HepG2 (cell line): ENCODE measurements at regions not wholly inside any gene's neighbourhood (a gene's known extent, or its start where the extent isn't known, plus 50 kb on each side); places are given as distances from the start of the nearest gene placed in this dataset.

Source experiments
- ATAC-seq: fragments of 200-7000 bp; cut with Tn5 transposase; 3 replicates; pipeline ENCODE4 v1.9.1; 2020; ENCODE audit warnings: mild to moderate bottlenecking, moderate library complexity
- BruUV-seq: library from RNA; stranded (reverse); fragments of 400-500 nt; replicated peaks from 2 replicates; lab custom pipeline; 2021; lab: Mats Ljungman, UMichigan
- CTCF ChIA-PET: fragments of 300-600 bp; formaldehyde crosslinking; extraction: SDS; loops from one replicate; lab custom pipeline; 2021; ENCODE audit warnings: low total read pairs, inconsistent platforms, low intra/inter-chr PET ratio; lab: Yijun Ruan, JAX
- POLR2A ChIA-PET: fragments of 350-600 bp; sonication (Branson Sonifier 250); formaldehyde crosslinking; loops from one replicate; lab custom pipeline; 2020; ENCODE audit warnings: antibody characterized with exemption, inconsistent platforms; lab: Yijun Ruan, JAX
- DNase-seq: peaks from one replicate; pipeline ENCODE4 v3.0.0-alpha.2; 2015; ENCODE audit warnings: low spot score
- FAIRE-seq: peaks from 3 replicates; lab custom pipeline; 2011; peaks lifted over from hg19 to GRCh38; lab: Jason Lieb, UNC
- H2AFZ ChIP-seq: one replicate; pipeline ENCODE4 v1.6.1; 2011; ENCODE audit warnings: low read length, inconsistent platforms
- H3K27ac ChIP-seq: fragments of 300-600 bp; 3 replicates; pipeline ENCODE4 v1.8.0; 2011; ENCODE audit warnings: mixed run types, mild to moderate bottlenecking, mixed read lengths, low read length, inconsistent platforms; ENCODE audit not compliant: insufficient read depth; ENCODE audit errors: extremely low read length
- H3K27me3 ChIP-seq, 2 experiments: fragments of 200-600 bp in 1 of 2; 2 replicates in 1 of 2; 3 replicates in 1 of 2; pipeline versions ENCODE4 v1.6.0 to v1.8.0; 2011; ENCODE audit warnings: low read length in 2 of 2, mild to moderate bottlenecking in 2 of 2, moderate library complexity in 2 of 2, inconsistent platforms in 1 of 2; ENCODE audit not compliant: insufficient read depth in 2 of 2, control insufficient read depth in 1 of 2
- H3K36me3 ChIP-seq, 2 experiments: fragments of 200-600 bp in 1 of 2; replicated peaks in 1 of 2; 2 replicates in 1 of 2; 3 replicates in 1 of 2; pipeline versions ENCODE4 v1.5.1 to v1.8.0; 2011; ENCODE audit warnings: low read length in 2 of 2, inconsistent platforms in 1 of 2; ENCODE audit not compliant: insufficient read depth in 2 of 2, control insufficient read depth in 1 of 2
- H3K4me1 ChIP-seq: 2 replicates; pipeline ENCODE4 v1.5.1; 2012; ENCODE audit warnings: low read length, inconsistent platforms; ENCODE audit not compliant: insufficient read depth
- H3K4me2 ChIP-seq: 2 replicates; pipeline ENCODE4 v1.6.0; 2011; ENCODE audit warnings: low read depth, low read length, inconsistent platforms
- H3K4me3 ChIP-seq, 3 experiments: fragments of 200-600 bp in 1 of 3; sonication (generic), shearing (Covaris generic) in 1 of 3; replicated peaks in 1 of 3; 2 replicates each; pipeline ENCODE4 v1.5.1; 2011 to 2016; ENCODE audit warnings: low read length in 3 of 3, inconsistent platforms in 2 of 3, low read depth in 2 of 3, mild to moderate bottlenecking in 2 of 3, control low read depth in 1 of 3, mixed read lengths in 1 of 3; ENCODE audit not compliant: insufficient read depth in 1 of 3
- H3K79me2 ChIP-seq: one replicate; pipeline ENCODE4 v1.6.1; 2011; ENCODE audit warnings: low read length, inconsistent platforms; ENCODE audit not compliant: insufficient read depth
- H3K9ac ChIP-seq: 2 replicates; pipeline ENCODE4 v1.6.0; 2011; ENCODE audit warnings: mild to moderate bottlenecking, low read depth, low read length, inconsistent platforms; ENCODE audit not compliant: insufficient read depth
- H3K9me3 ChIP-seq: 2 replicates; pipeline ENCODE4 v1.5.1; 2012; ENCODE audit warnings: mild to moderate bottlenecking, low read length
- H4K20me1 ChIP-seq: 2 replicates; pipeline ENCODE4 v1.6.0; 2011; ENCODE audit warnings: inconsistent platforms, mild to moderate bottlenecking, low read length, moderate library complexity; ENCODE audit not compliant: insufficient read depth
- NRL ChIP-seq: sonication (generic); formaldehyde crosslinking; IDR thresholded peaks from 2 replicates; pipeline ENCODE4 v1.5.0; 2020; ENCODE audit warnings: missing genetic modification reagents, mild to moderate bottlenecking, moderate library complexity, borderline replicate concordance
- ZNF720 ChIP-seq: sonication (generic); formaldehyde crosslinking; IDR thresholded peaks from 2 replicates; pipeline ENCODE4 v1.4.0; 2020; ENCODE audit warnings: missing genetic modification reagents
- ZNF792 ChIP-seq: IDR thresholded peaks from 2 replicates; pipeline ENCODE4 v1.6.1; 2016
- WGBS: methylation state at CpG from one replicate; pipeline ENCODE4 v1.1.6; 2017; ENCODE audit warnings: low lambda C conversion rate; 5-methylcytosine and 5-hydroxymethylcytosine counted together
- in situ Hi-C: cut with HindIII; loops from 2 replicates; pipeline ENCODE4 v1.10.0; 2017; ENCODE audit warnings: low pct_unique_long_range_greater_than_20kb; ENCODE audit not compliant: extremely low pct_ligation_motif_present
- intact Hi-C: fragments of 100-400 bp; cut with micrococcal nuclease; formaldehyde crosslinking; loops from one replicate; pipeline ENCODE4 v1.10.0; 2022; ENCODE audit not compliant: unreplicated experiment
- TF ChIP-seq, protein P1 (sequence below): sonication (generic); formaldehyde crosslinking; conservative IDR thresholded peaks from 2 replicates; pipeline ENCODE4 v1.8.0; 2022; ENCODE audit warnings: missing genetic modification reagents
- TF ChIP-seq, protein P2 (sequence below): sonication (generic); formaldehyde crosslinking; IDR thresholded peaks from 2 replicates; pipeline ENCODE4 v1.4.0; 2020; ENCODE audit warnings: mild to moderate bottlenecking, missing genetic modification reagents

DNA sequence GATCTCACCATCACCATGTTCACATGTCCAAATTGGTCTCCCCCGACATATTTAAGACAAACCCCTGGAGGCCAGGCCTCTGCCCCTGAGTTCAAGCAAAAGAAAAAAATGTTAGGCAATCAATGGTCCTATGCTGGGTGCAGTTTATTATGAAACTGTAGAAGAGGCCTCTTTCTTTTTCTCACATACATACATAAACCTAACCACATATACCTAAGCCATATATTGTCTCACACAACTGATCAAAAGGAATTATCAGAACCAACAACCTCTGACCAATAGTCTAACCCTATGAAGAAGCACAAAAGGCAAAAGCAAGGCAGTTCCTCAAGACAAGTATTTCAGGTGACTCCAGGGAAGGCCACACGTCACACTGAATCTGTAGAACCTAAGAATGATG, 49.9 kb downstream of the ILRUN start:
- Histone ChIP-seq H3K4me1 (no peaks in the 10 kb centered on the region), H3K4me2 (no peak overlapping the region), H3K27me3 (no peaks in the 10 kb centered on the region), H3K27ac (no peak overlapping the region), H3K79me2 (peaks cover 35% of the 10 kb centered on the region), H3K9me3 (no peaks in the 10 kb centered on the region), H3K9ac (no peak overlapping the region), H4K20me1 (no peaks in the 10 kb centered on the region), H3K36me3 (peaks cover 17 to 65% of the 10 kb centered on the region in 2 experiments), H3K4me3 (no peak overlapping the region), H2AFZ (no peak overlapping the region)
- 94% methylated on average over 2 of the region's 2 CpGs for WGBS
- intact Hi-C loops: no loop called here
- ChIA-PET CTCF (no interaction called here), POLR2A (no interaction called here)
- ATAC-seq: no peak
- in situ Hi-C loops: no loop called here
- no TSS peak for BruUV-seq
- TF ChIP-seq, protein P1, sequence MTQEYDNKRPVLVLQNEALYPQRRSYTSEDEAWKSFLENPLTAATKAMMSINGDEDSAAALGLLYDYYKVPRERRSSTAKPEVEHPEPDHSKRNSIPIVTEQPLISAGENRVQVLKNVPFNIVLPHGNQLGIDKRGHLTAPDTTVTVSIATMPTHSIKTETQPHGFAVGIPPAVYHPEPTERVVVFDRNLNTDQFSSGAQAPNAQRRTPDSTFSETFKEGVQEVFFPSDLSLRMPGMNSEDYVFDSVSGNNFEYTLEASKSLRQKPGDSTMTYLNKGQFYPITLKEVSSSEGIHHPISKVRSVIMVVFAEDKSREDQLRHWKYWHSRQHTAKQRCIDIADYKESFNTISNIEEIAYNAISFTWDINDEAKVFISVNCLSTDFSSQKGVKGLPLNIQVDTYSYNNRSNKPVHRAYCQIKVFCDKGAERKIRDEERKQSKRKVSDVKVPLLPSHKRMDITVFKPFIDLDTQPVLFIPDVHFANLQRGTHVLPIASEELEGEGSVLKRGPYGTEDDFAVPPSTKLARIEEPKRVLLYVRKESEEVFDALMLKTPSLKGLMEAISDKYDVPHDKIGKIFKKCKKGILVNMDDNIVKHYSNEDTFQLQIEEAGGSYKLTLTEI (CRISPR knock-in tag): no peak
- TF ChIP-seq ZNF792 (CRISPR knock-in tag): no peak
- no peak for DNase-seq
- FAIRE-seq: no peak

DNA sequence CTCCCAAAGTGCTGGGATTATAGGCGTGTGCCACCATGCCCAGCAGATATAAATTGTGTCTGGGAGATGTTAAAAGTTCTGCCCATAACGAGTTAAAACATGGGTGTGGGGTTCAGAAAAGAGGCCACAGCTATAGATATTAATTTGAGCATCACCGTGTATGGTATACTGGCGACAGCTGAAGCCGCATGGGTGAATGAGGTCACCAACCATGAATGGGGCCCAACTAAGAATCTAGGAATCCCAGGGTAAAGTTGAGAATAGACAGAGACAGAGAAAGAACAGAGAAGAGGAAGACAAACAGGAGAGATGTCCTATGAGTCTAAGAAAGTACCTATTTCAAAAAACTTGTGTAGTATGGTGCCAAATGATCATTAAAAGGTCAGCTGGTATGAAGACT, 50.9 kb downstream of the ILRUN start:
- in situ Hi-C loops: no loop called here
- no peak for DNase-seq
- Histone ChIP-seq H3K27ac (no peak overlapping the region), H4K20me1 (no peaks in the 10 kb centered on the region), H3K4me2 (no peak overlapping the region), H3K9me3 (no peaks in the 10 kb centered on the region), H3K4me1 (no peaks in the 10 kb centered on the region), H3K27me3 (no peaks in the 10 kb centered on the region), H3K9ac (no peak overlapping the region), H3K4me3 (no peak overlapping the region), H3K36me3 (peaks cover 17 to 65% of the 10 kb centered on the region in 2 experiments), H3K79me2 (peaks cover 32% of the 10 kb centered on the region), H2AFZ (no peak overlapping the region)
- 96% methylated on average over 5 of the region's 5 CpGs for WGBS
- intact Hi-C loops: no loop called here
- FAIRE-seq: no peak
- ATAC-seq: no peak
- no peak for TF ChIP-seq NRL (CRISPR knock-in tag)
- TF ChIP-seq, protein P2, sequence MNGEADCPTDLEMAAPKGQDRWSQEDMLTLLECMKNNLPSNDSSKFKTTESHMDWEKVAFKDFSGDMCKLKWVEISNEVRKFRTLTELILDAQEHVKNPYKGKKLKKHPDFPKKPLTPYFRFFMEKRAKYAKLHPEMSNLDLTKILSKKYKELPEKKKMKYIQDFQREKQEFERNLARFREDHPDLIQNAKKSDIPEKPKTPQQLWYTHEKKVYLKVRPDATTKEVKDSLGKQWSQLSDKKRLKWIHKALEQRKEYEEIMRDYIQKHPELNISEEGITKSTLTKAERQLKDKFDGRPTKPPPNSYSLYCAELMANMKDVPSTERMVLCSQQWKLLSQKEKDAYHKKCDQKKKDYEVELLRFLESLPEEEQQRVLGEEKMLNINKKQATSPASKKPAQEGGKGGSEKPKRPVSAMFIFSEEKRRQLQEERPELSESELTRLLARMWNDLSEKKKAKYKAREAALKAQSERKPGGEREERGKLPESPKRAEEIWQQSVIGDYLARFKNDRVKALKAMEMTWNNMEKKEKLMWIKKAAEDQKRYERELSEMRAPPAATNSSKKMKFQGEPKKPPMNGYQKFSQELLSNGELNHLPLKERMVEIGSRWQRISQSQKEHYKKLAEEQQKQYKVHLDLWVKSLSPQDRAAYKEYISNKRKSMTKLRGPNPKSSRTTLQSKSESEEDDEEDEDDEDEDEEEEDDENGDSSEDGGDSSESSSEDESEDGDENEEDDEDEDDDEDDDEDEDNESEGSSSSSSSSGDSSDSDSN (CRISPR knock-in tag): no peak
- TF ChIP-seq ZNF720 (CRISPR knock-in tag): no peak
- no TSS peak for BruUV-seq
- ChIA-PET CTCF (no interaction called here), POLR2A (no interaction called here)
